HG03460 (cell line): ENCODE measurements at regions not wholly inside any gene's neighbourhood (a gene's known extent, or its start where the extent isn't known, plus 50 kb on each side); places are given as distances from the start of the nearest gene placed in this dataset.

Source experiments
- ATAC-seq: cut with Tn5 transposase; IDR thresholded peaks from one replicate; pipeline ENCODE4 v1.9.1; 2021; ENCODE audit not compliant: unreplicated experiment

- no peak for ATAC-seq
Measured at GRCh38 chr3:106673926-106674569, 703.2 kb upstream of the CCDC54 start.

- no peak for ATAC-seq
Measured at GRCh38 chr3:106675451-106675850, 701.8 kb upstream of the CCDC54 start.

- ATAC-seq: no peak
Measured at GRCh38 chr3:106678657-106679390, 698.4 kb upstream of the CCDC54 start.

- no peak for ATAC-seq
Measured at GRCh38 chr3:106683953-106684620, 693.2 kb upstream of the CCDC54 start.

GRCh38 chr3:106685745-106686144 lies 691.5 kb upstream of the CCDC54 start:
- ATAC-seq: no peak

- no peak for ATAC-seq
Measured at GRCh38 chr3:106687905-106688304, 689.3 kb upstream of the CCDC54 start.

GRCh38 chr3:106688464-106688863 lies 688.8 kb upstream of the CCDC54 start:
- no peak for ATAC-seq

GRCh38 chr3:106691476-106691875 lies 685.8 kb upstream of the CCDC54 start:
- ATAC-seq: no peak

- no peak for ATAC-seq
Measured at GRCh38 chr3:106692624-106693023, 684.6 kb upstream of the CCDC54 start.

- ATAC-seq: no peak
Measured at GRCh38 chr3:106699122-106699521, 678.1 kb upstream of the CCDC54 start.

- no peak for ATAC-seq
Measured at GRCh38 chr3:106700981-106701380, 676.3 kb upstream of the CCDC54 start.

GRCh38 chr3:106703524-106703923 lies 673.7 kb upstream of the CCDC54 start:
- no peak for ATAC-seq

- no peak for ATAC-seq
Measured at GRCh38 chr3:106707347-106707746, 669.9 kb upstream of the CCDC54 start.

GRCh38 chr3:106710596-106710995 lies 666.6 kb upstream of the CCDC54 start:
- ATAC-seq: no peak

- no peak for ATAC-seq
Measured at GRCh38 chr3:106711650-106712049, 665.6 kb upstream of the CCDC54 start.

GRCh38 chr3:106714400-106714799 lies 662.8 kb upstream of the CCDC54 start:
- ATAC-seq: no peak

GRCh38 chr3:106715286-106715685 lies 662.0 kb upstream of the CCDC54 start:
- no peak for ATAC-seq

GRCh38 chr3:106717178-106717780 lies 660.0 kb upstream of the CCDC54 start:
- ATAC-seq: no peak

- no peak for ATAC-seq
Measured at GRCh38 chr3:106719077-106719476, 658.2 kb upstream of the CCDC54 start.

GRCh38 chr3:106719583-106719982 lies 657.7 kb upstream of the CCDC54 start:
- ATAC-seq: no peak

- no peak for ATAC-seq
Measured at GRCh38 chr3:106720510-106720909, 656.7 kb upstream of the CCDC54 start.

GRCh38 chr3:106725566-106725965 lies 651.7 kb upstream of the CCDC54 start:
- ATAC-seq: no peak
